ENCODE measurements at regions not wholly inside any gene's neighbourhood (a gene's known extent, or its start where the extent isn't known, plus 50 kb on each side); places are given as distances from the start of the nearest gene placed in this dataset.

DNA sequence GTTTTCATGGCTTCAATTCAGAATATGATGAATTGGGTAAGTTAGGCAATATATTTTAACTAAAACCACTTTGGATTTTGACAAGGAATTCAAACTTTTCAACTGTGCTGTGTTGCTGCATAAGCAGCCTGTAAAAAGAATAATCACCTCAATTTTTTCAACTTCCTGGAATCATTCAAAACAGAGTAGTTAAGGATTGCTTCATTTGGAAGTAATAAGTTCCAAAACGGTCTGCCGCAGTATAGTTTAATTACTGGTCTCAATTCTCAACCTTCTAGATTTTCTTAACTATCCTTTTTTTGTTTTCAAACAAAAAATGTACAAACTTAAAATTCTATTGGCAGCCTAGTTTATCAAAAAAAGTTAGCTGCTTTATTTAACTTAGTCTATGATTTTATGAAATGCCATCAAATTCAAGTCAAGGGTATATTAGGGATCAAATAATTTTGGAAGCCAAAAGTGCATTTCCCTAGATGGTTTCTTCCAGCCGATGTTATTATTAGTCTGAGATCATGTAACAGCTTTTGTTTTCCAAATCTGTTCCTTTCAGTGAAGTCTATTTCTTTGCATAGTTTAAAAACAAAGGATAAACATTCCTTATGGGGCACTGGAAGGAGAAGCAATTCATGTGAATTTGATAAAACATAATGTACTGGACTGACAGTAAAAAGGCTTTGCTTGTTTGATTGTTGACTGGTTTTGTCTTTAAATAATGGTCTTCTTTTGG lies 76.1 kb upstream of the ETAA1 start:
- POLR2A ChIA-PET: no interaction called here
- CTCF ChIA-PET: interaction anchor here (0.6 kb wide), 1 partner anchor 888 kb away, joined by 4 read pairs; no protein-coding TSS in a partner anchor
- H3K36me3 ChIP-seq (ENCODE audit: control insufficient read depth in 2 of 2, insufficient read depth in 1 of 2, low read length in 2 of 2): no peaks in the 10 kb centered on the region
- no peak overlapping the region for H3K4me3 ChIP-seq (ENCODE audit: low read depth, low read length)
- no peak overlapping the region for H3K27ac ChIP-seq (ENCODE audit: extremely low read depth, low read depth, low read length)
- H3K4me1 ChIP-seq (ENCODE audit: control insufficient read depth, insufficient read depth, low read length): peaks cover 18% of the 10 kb centered on the region; the same call in 1 of the 2 replicates
- no peak for TF ChIP-seq ZNF610 (tag by site-specific recombination; IDR thresholded peaks at IDR 0.05; ENCODE audit: borderline replicate concordance)
- TF ChIP-seq, protein P1, sequence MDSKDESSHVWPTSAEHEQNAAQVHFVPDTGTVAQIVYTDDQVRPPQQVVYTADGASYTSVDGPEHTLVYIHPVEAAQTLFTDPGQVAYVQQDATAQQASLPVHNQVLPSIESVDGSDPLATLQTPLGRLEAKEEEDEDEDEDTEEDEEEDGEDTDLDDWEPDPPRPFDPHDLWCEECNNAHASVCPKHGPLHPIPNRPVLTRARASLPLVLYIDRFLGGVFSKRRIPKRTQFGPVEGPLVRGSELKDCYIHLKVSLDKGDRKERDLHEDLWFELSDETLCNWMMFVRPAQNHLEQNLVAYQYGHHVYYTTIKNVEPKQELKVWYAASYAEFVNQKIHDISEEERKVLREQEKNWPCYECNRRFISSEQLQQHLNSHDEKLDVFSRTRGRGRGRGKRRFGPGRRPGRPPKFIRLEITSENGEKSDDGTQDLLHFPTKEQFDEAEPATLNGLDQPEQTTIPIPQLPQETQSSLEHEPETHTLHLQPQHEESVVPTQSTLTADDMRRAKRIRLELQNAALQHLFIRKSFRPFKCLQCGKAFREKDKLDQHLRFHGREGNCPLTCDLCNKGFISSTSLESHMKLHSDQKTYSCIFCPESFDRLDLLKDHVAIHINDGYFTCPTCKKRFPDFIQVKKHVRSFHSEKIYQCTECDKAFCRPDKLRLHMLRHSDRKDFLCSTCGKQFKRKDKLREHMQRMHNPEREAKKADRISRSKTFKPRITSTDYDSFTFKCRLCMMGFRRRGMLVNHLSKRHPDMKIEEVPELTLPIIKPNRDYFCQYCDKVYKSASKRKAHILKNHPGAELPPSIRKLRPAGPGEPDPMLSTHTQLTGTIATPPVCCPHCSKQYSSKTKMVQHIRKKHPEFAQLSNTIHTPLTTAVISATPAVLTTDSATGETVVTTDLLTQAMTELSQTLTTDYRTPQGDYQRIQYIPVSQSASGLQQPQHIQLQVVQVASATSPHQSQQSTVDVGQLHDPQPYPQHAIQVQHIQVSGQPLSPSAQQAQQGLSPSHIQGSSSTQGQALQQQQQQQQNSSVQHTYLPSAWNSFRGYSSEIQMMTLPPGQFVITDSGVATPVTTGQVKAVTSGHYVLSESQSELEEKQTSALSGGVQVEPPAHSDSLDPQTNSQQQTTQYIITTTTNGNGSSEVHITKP (tag by site-specific recombination; IDR thresholded peaks at IDR 0.05): peak; percentile 53; the same call in 1 of the 2 replicates
- no peaks in the 10 kb centered on the region for H3K9me3 ChIP-seq (ENCODE audit: control insufficient read depth, insufficient read depth, low read depth, low read length)

DNA sequence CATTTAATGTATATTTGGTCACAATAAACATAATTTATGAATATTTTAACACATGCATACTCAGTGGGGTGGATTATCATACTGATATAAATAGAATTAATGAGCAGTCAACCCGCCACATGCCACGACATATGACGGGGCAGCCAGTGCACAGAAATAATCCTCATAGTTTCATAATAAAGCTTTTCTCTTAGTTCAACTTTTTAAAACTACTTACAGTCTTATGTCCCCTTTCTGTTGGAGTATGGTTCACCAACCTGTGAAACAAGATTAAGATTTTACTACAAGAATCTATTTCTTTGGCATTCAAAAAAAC lies 75.6 kb upstream of the ETAA1 start:
- Histone ChIP-seq H3K9me3 (ENCODE audit: control insufficient read depth, insufficient read depth, low read depth, low read length) (no peaks in the 10 kb centered on the region), H3K36me3 (ENCODE audit: control insufficient read depth in 2 of 2, insufficient read depth in 1 of 2, low read length in 2 of 2) (no peaks in the 10 kb centered on the region), H3K27ac (ENCODE audit: extremely low read depth, low read depth, low read length) (no peak overlapping the region), H3K4me3 (ENCODE audit: low read depth, low read length) (no peak overlapping the region), H3K4me1 (ENCODE audit: control insufficient read depth, insufficient read depth, low read length) (peaks cover 18% of the 10 kb centered on the region; the same call in 1 of the 2 replicates)
- ChIA-PET POLR2A (no interaction called here), CTCF (interaction anchor here (0.6 to 1.1 kb wide), 3 partner anchors 87 to 888 kb away, joined by 3 to 4 read pairs (median 3); no protein-coding TSS in a partner anchor)
- TF ChIP-seq GLIS2 (tag by site-specific recombination; IDR thresholded peaks at IDR 0.05) (no peak), KLF7 (tag by site-specific recombination; IDR thresholded peaks at IDR 0.05; ENCODE audit: borderline replicate concordance) (no peak), ZNF629 (tag by site-specific recombination; IDR thresholded peaks at IDR 0.05) (no peak), REPIN1 (tag by site-specific recombination; IDR thresholded peaks at IDR 0.05; ENCODE audit: low read depth) (no peak), SP2 (tag by site-specific recombination; IDR thresholded peaks at IDR 0.05) (no peak), ZNF664 (tag by site-specific recombination; IDR thresholded peaks at IDR 0.05) (no peak), ZSCAN16 (tag by site-specific recombination; IDR thresholded peaks at IDR 0.05) (no peak), ZNF221 (tag by site-specific recombination; IDR thresholded peaks at IDR 0.05; ENCODE audit: borderline replicate concordance) (no peak), ZNF391 (tag by site-specific recombination; IDR thresholded peaks at IDR 0.05; ENCODE audit: borderline replicate concordance, low read depth) (no peak), PRDM1 (tag by site-specific recombination; IDR thresholded peaks at IDR 0.05) (no peak), ZNF404 (tag by site-specific recombination; IDR thresholded peaks at IDR 0.05) (no peak), ZNF211 (tag by site-specific recombination; IDR thresholded peaks at IDR 0.05; ENCODE audit: low read depth) (no peak)
- TF ChIP-seq, protein P2, sequence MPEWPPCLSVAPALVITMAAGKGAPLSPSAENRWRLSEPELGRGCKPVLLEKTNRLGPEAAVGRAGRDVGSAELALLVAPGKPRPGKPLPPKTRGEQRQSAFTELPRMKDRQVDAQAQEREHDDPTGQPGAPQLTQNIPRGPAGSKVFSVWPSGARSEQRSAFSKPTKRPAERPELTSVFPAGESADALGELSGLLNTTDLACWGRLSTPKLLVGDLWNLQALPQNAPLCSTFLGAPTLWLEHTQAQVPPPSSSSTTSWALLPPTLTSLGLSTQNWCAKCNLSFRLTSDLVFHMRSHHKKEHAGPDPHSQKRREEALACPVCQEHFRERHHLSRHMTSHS (tag by site-specific recombination; IDR thresholded peaks at IDR 0.05): no peak
- TF ChIP-seq, protein P3, sequence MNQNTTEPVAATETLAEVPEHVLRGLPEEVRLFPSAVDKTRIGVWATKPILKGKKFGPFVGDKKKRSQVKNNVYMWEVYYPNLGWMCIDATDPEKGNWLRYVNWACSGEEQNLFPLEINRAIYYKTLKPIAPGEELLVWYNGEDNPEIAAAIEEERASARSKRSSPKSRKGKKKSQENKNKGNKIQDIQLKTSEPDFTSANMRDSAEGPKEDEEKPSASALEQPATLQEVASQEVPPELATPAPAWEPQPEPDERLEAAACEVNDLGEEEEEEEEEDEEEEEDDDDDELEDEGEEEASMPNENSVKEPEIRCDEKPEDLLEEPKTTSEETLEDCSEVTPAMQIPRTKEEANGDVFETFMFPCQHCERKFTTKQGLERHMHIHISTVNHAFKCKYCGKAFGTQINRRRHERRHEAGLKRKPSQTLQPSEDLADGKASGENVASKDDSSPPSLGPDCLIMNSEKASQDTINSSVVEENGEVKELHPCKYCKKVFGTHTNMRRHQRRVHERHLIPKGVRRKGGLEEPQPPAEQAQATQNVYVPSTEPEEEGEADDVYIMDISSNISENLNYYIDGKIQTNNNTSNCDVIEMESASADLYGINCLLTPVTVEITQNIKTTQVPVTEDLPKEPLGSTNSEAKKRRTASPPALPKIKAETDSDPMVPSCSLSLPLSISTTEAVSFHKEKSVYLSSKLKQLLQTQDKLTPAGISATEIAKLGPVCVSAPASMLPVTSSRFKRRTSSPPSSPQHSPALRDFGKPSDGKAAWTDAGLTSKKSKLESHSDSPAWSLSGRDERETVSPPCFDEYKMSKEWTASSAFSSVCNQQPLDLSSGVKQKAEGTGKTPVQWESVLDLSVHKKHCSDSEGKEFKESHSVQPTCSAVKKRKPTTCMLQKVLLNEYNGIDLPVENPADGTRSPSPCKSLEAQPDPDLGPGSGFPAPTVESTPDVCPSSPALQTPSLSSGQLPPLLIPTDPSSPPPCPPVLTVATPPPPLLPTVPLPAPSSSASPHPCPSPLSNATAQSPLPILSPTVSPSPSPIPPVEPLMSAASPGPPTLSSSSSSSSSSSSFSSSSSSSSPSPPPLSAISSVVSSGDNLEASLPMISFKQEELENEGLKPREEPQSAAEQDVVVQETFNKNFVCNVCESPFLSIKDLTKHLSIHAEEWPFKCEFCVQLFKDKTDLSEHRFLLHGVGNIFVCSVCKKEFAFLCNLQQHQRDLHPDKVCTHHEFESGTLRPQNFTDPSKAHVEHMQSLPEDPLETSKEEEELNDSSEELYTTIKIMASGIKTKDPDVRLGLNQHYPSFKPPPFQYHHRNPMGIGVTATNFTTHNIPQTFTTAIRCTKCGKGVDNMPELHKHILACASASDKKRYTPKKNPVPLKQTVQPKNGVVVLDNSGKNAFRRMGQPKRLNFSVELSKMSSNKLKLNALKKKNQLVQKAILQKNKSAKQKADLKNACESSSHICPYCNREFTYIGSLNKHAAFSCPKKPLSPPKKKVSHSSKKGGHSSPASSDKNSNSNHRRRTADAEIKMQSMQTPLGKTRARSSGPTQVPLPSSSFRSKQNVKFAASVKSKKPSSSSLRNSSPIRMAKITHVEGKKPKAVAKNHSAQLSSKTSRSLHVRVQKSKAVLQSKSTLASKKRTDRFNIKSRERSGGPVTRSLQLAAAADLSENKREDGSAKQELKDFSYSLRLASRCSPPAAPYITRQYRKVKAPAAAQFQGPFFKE (tag by site-specific recombination; IDR thresholded peaks at IDR 0.05; ENCODE audit: borderline replicate concordance): no peak
- TF ChIP-seq, protein P4, sequence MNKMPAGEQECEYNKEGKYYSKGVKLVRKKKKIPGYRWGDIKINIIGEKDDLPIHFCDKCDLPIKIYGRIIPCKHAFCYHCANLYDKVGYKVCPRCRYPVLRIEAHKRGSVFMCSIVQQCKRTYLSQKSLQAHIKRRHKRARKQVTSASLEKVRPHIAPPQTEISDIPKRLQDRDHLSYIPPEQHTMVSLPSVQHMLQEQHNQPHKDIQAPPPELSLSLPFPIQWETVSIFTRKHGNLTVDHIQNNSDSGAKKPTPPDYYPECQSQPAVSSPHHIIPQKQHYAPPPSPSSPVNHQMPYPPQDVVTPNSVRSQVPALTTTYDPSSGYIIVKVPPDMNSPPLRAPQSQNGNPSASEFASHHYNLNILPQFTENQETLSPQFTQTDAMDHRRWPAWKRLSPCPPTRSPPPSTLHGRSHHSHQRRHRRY (tag by site-specific recombination; IDR thresholded peaks at IDR 0.05): no peak
- TF ChIP-seq, protein P5, sequence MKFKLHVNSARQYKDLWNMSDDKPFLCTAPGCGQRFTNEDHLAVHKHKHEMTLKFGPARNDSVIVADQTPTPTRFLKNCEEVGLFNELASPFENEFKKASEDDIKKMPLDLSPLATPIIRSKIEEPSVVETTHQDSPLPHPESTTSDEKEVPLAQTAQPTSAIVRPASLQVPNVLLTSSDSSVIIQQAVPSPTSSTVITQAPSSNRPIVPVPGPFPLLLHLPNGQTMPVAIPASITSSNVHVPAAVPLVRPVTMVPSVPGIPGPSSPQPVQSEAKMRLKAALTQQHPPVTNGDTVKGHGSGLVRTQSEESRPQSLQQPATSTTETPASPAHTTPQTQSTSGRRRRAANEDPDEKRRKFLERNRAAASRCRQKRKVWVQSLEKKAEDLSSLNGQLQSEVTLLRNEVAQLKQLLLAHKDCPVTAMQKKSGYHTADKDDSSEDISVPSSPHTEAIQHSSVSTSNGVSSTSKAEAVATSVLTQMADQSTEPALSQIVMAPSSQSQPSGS (tag by site-specific recombination; IDR thresholded peaks at IDR 0.05; ENCODE audit: low read depth): no peak
